HCT116 (cell line): ENCODE measurements at regions not wholly inside any gene's neighbourhood (a gene's known extent, or its start where the extent isn't known, plus 50 kb on each side); places are given as distances from the start of the nearest gene placed in this dataset.

ENCODE experiments used
- ATAC-seq: fragments of 200-7000 bp; cut with Tn5 transposase; 2 replicates; pipeline ENCODE4 v1.9.1; 2020; ENCODE audit warnings: mild to moderate bottlenecking, moderate library complexity
- BruUV-seq: library from RNA; stranded (reverse); fragments of 400-500 nt; replicated peaks from 2 replicates; lab custom pipeline; 2021; lab: Mats Ljungman, UMichigan
- CTCF ChIA-PET: fragments of 300-600 bp; sonication (Branson Sonifier 250); formaldehyde crosslinking; loops from one replicate; lab custom pipeline; 2021; ENCODE audit warnings: antibody characterized with exemption; lab: Charles Lee
- POLR2A ChIA-PET: fragments of 300-600, 350-600 bp; sonication (Branson Sonifier 250); formaldehyde crosslinking; loops from one replicate; lab custom pipeline; 2021; ENCODE audit warnings: antibody characterized with exemption; lab: Charles Lee
- RAD21 ChIA-PET, 2 experiments: fragments of 300-600 bp; sonication (Branson Sonifier 250); formaldehyde crosslinking; loops; one replicate each; lab custom pipeline; 2023; ENCODE audit warnings: low total read pairs in 2 of 2; ENCODE audit not compliant: uncharacterized antibody in 2 of 2, unreplicated experiment in 2 of 2, low non-redundant PET in 1 of 2; lab: Charles Lee
- DNase-seq: peaks from one replicate; pipeline ENCODE4 v3.0.0-alpha.2; 2010; ENCODE audit warnings: low read depth, low spot score
- H2AFZ ChIP-seq: fragments of 200-600 bp; shearing (Covaris generic), sonication (generic); 2 replicates; pipeline ENCODE4 v1.6.1; 2017; ENCODE audit warnings: low read depth, mixed run types, mixed read lengths, antibody characterized with exemption, low read length; ENCODE audit not compliant: poor library complexity, severe bottlenecking
- H3K27ac ChIP-seq: 2 replicates; pipeline ENCODE4 v1.5.1; 2012; ENCODE audit warnings: low read depth, low read length
- H3K27me3 ChIP-seq: fragments of 200-600 bp; sonication (generic); 2 replicates; pipeline ENCODE4 v1.6.1; 2016; ENCODE audit warnings: mixed run types, low read length, mixed read lengths; ENCODE audit not compliant: insufficient read depth
- H3K36me3 ChIP-seq, 2 experiments: fragments of 200-500 bp in 1 of 2; fragments of 200-600 bp in 1 of 2; sonication (Bioruptor generic) in 1 of 2; sonication (generic) in 1 of 2; 2 replicates each; pipeline versions ENCODE4 v1.5.1 to v1.6.1; 2014 to 2016; ENCODE audit warnings: low read length in 2 of 2, inconsistent platforms in 1 of 2, mixed read lengths in 1 of 2, mixed run types in 1 of 2; ENCODE audit not compliant: insufficient read depth in 2 of 2, control insufficient read depth in 1 of 2
- H3K4me1 ChIP-seq, 2 experiments: fragments of 200-600 bp in 1 of 2; sonication (generic) in 1 of 2; 2 replicates each; pipeline versions ENCODE4 v1.5.1 to v1.6.1; 2012 to 2017; ENCODE audit warnings: low read length in 2 of 2, inconsistent platforms in 1 of 2, mild to moderate bottlenecking in 1 of 2, mixed read lengths in 1 of 2, mixed run types in 1 of 2, moderate library complexity in 1 of 2; ENCODE audit not compliant: insufficient read depth in 2 of 2, control insufficient read depth in 1 of 2
- H3K4me2 ChIP-seq: fragments of 200-600 bp; sonication (generic); 2 replicates; pipeline ENCODE4 v1.6.1; 2017; ENCODE audit warnings: mixed run types, low read length, mixed read lengths
- H3K4me3 ChIP-seq, 2 experiments: fragments of 200-600 bp in 1 of 2; sonication (generic) in 1 of 2; replicated peaks in 1 of 2; 2 replicates each; pipeline ENCODE4 v1.5.1; 2011 to 2016; ENCODE audit warnings: low read length in 2 of 2, control low read depth in 1 of 2, low read depth in 1 of 2, mild to moderate bottlenecking in 1 of 2, mixed read lengths in 1 of 2, mixed run types in 1 of 2
- H3K79me2 ChIP-seq: fragments of 200-600 bp; sonication (generic); 2 replicates; pipeline ENCODE4 v1.6.1; 2017; ENCODE audit warnings: mild to moderate bottlenecking, mixed run types, low read length, moderate library complexity, mixed read lengths; ENCODE audit not compliant: insufficient read depth
- H3K9ac ChIP-seq: fragments of 200-600 bp; sonication (generic); 2 replicates; pipeline ENCODE4 v1.6.1; 2016; ENCODE audit warnings: low read length, mixed read lengths
- H3K9me2 ChIP-seq: fragments of 200-600 bp; sonication (generic), shearing (Covaris generic); 2 replicates; pipeline ENCODE4 v1.6.1; 2017; ENCODE audit warnings: mixed run types, mild to moderate bottlenecking, moderate library complexity; ENCODE audit not compliant: insufficient read depth
- H3K9me3 ChIP-seq, 2 experiments: fragments of 200-500 bp in 1 of 2; fragments of 200-600 bp in 1 of 2; sonication (Bioruptor generic) in 1 of 2; sonication (generic) in 1 of 2; 2 replicates each; pipeline ENCODE4 v1.6.1; 2014 to 2017; ENCODE audit warnings: low read length in 2 of 2, mixed read lengths in 2 of 2, inconsistent platforms in 1 of 2, low read depth in 1 of 2, mild to moderate bottlenecking in 1 of 2, mixed run types in 1 of 2, moderate library complexity in 1 of 2; ENCODE audit not compliant: control insufficient read depth in 1 of 2, insufficient read depth in 1 of 2
- H4K20me1 ChIP-seq: fragments of 200-600 bp; sonication (generic), shearing (Covaris generic); 2 replicates; pipeline ENCODE4 v1.6.1; 2017; ENCODE audit warnings: mixed run types, mild to moderate bottlenecking, moderate library complexity; ENCODE audit not compliant: insufficient read depth
- EGR1 ChIP-seq: IDR thresholded peaks from 2 replicates; pipeline ENCODE4 v1.6.1; 2012; ENCODE audit warnings: low read depth
- EZH2 ChIP-seq: fragments of 200-600 bp; sonication (generic); IDR thresholded peaks from 2 replicates; pipeline ENCODE4 v1.6.1; 2017; ENCODE audit warnings: antibody characterized with exemption, mixed run types
- FOSL1 ChIP-seq: IDR thresholded peaks from 2 replicates; pipeline ENCODE4 v1.6.1; 2012; ENCODE audit warnings: low read depth
- MAX ChIP-seq: IDR thresholded peaks from 2 replicates; pipeline ENCODE4 v1.6.1; 2012
- POLR2A ChIP-seq: IDR thresholded peaks from 2 replicates; pipeline ENCODE4 v1.7.0; 2011; ENCODE audit warnings: borderline replicate concordance; ENCODE audit not compliant: insufficient read depth, insufficient read length; ENCODE audit errors: extremely low read depth
- POLR2AphosphoS5 ChIP-seq: IDR thresholded peaks from 2 replicates; pipeline ENCODE4 v1.6.1; 2011; ENCODE audit warnings: mild to moderate bottlenecking, low read depth, low read length, moderate library complexity
- SIN3A ChIP-seq: IDR thresholded peaks from 2 replicates; pipeline ENCODE4 v1.6.1; 2012; ENCODE audit warnings: low read depth
- SRF ChIP-seq: IDR thresholded peaks from 2 replicates; pipeline ENCODE4 v1.6.1; 2012; ENCODE audit warnings: low read depth
- YY1 ChIP-seq: IDR thresholded peaks from 2 replicates; pipeline ENCODE4 v1.6.1; 2011; ENCODE audit warnings: low read length, low read depth, moderate library complexity, mild to moderate bottlenecking; ENCODE audit not compliant: insufficient replicate concordance; ENCODE audit errors: extremely low read depth
- ZBTB33 ChIP-seq: IDR thresholded peaks from 2 replicates; pipeline ENCODE4 v1.6.1; 2011; ENCODE audit warnings: mild to moderate bottlenecking, low read length, moderate library complexity; ENCODE audit not compliant: insufficient replicate concordance; ENCODE audit errors: extremely low read depth
- ZFX ChIP-seq: fragments of 450-650 bp; IDR thresholded peaks from 2 replicates; pipeline ENCODE4 v1.6.1; 2017
- ZNF274 ChIP-seq: fragments of 200-500 bp; sonication (Bioruptor generic); IDR thresholded peaks from 2 replicates; pipeline ENCODE4 v1.6.1; 2014; ENCODE audit warnings: mild to moderate bottlenecking, low read depth, low read length, inconsistent platforms
- intact Hi-C: fragments of 100-400 bp; cut with micrococcal nuclease; formaldehyde crosslinking; loops from 2 replicates; pipeline ENCODE4 v1.10.0; 2022

DNA sequence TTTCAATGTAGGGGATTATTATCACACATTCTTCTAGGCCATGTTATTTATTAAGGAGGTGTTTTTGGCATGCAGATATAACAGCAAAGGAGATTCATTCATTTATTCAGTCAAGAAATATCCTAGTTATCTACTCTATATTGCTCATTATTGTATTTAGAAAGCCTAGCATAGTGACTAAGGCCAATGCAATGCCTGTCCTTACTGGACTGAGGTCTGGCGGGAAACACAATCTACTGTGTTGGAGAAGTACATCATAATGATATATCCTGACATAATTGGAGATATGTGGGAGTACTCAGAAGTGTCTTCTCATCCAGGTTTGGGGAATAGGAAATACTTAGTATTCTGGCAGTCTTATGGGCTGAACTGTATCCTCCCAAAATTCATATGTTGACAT is 421.5 kb upstream of the USP24 start:
- CTCF ChIA-PET, result no interaction called here
- H3K9ac ChIP-seq, result no peak overlapping the region

More for the DNA sequence above, 421.5 kb upstream of the USP24 start:
- Histone ChIP-seq H3K79me2 (no peaks in the 10 kb centered on the region), H3K36me3 (no peaks in the 10 kb centered on the region), H3K4me2 (no peak overlapping the region), H3K27ac (no peak overlapping the region), H2AFZ (no peak overlapping the region), H3K9me2 (no peaks in the 10 kb centered on the region), H3K27me3 (no peaks in the 10 kb centered on the region), H4K20me1 (no peaks in the 10 kb centered on the region), H3K9me3 (no peaks in the 10 kb centered on the region), H3K4me1 (no peaks in the 10 kb centered on the region)
- intact Hi-C loops, result no loop called here
- no peak for ATAC-seq
- ChIA-PET POLR2A (no interaction called here), RAD21 (no interaction called here)
- BruUV-seq, result no TSS peak
- DNase-seq, result no peak
- TF ChIP-seq EZH2, result no peak
- TF ChIP-seq EGR1, result no peak
- TF ChIP-seq ZFX, result no peak
- no peak for TF ChIP-seq ZBTB33
- TF ChIP-seq POLR2AphosphoS5, result no peak
- no peak for TF ChIP-seq SIN3A
- no peak for TF ChIP-seq YY1
- TF ChIP-seq FOSL1, result no peak
- no peak for TF ChIP-seq POLR2A
- no peak for TF ChIP-seq SRF
- TF ChIP-seq ZNF274, result no peak
- TF ChIP-seq MAX, result no peak
- TF ChIP-seq, all 23 proteins: peak for 0
- H3K4me3 ChIP-seq, result no peak overlapping the region
